ENCODE measurements at regions not wholly inside any gene's neighbourhood (a gene's known extent, or its start where the extent isn't known, plus 50 kb on each side); places are given as distances from the start of the nearest gene placed in this dataset.

DNA sequence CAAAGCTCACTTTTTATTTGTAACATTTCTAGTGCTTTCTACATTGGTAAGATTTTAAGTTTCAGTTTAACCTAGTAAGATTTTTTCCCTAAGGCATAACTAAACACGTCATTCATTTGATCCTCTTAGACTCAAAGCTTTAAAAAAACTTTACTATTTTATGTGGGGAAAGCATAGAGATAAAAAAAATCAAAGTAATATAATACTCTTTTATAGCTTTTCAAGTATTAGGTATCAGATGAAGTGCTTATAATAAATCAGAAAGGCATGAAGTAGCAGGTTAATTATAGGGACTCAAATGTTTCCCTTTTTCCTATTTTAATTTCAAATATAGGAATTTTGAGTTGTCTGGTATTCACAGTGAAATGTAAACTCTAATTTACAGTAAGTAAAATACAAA, 68.0 kb upstream of the POU5F2 start:
- Histone ChIP-seq H4K91ac (replicated peaks; ENCODE audit: insufficient read length, low read length) (no peak overlapping the region), H3K4me1 (replicated peaks in 1 of 4; ENCODE audit: control insufficient read depth in 3 of 4, insufficient read depth in 4 of 4, low read length in 3 of 4) (no peaks in the 10 kb centered on the region), H3K14ac (ENCODE audit: insufficient read length) (no peak overlapping the region), H3K36me3 (ENCODE audit: control insufficient read depth in 2 of 4, insufficient read depth in 4 of 4, low read length in 3 of 4) (no peaks in the 10 kb centered on the region), H2AK5ac (ENCODE audit: low read depth, low read length) (no peak overlapping the region), H3K4me2 (ENCODE audit: insufficient read depth in 1 of 2, low read depth in 2 of 2, low read length in 2 of 2) (no peak overlapping the region), H4K20me1 (replicated peaks in 1 of 2; ENCODE audit: control insufficient read depth in 1 of 2, insufficient read depth in 2 of 2, low read length in 2 of 2) (no peaks in the 10 kb centered on the region), H3K79me2 (ENCODE audit: control insufficient read depth in 1 of 2, insufficient read depth in 2 of 2, low read length in 2 of 2) (no peaks in the 10 kb centered on the region), H3K27me3 (replicated peaks in 1 of 4; ENCODE audit: control insufficient read depth in 3 of 4, extremely low read depth in 1 of 4, insufficient read depth in 3 of 4, low read length in 3 of 4) (no peaks in the 10 kb centered on the region), H4K5ac (ENCODE audit: insufficient read length, low read depth, low read length) (no peak overlapping the region), H3K56ac (replicated peaks; ENCODE audit: insufficient read length, low read depth, low read length) (no peak overlapping the region), H2BK120ac (replicated peaks; ENCODE audit: low read depth, low read length) (no peak overlapping the region), H3K79me1 (ENCODE audit: low read depth, low read length) (no peaks in the 10 kb centered on the region), H2AFZ (ENCODE audit: low read length) (no peak overlapping the region), H3K27ac (ENCODE audit: low read depth, low read length) (no peak overlapping the region), H3K23me2 (ENCODE audit: low read depth, low read length) (no peaks in the 10 kb centered on the region), H3K23ac (ENCODE audit: insufficient read length) (no peak overlapping the region), H3K9me3 (ENCODE audit: insufficient read depth in 2 of 2, low read depth in 1 of 2, low read length in 1 of 2) (no peaks in the 10 kb centered on the region), H2BK12ac (ENCODE audit: low read depth, low read length) (no peak overlapping the region), H3K18ac (ENCODE audit: extremely low read depth, low read length) (no peak overlapping the region), H3K4ac (replicated peaks; ENCODE audit: insufficient read length, low read depth, low read length) (no peak overlapping the region), H2BK20ac (ENCODE audit: low read length) (no peak overlapping the region), H3K4me3 (ENCODE audit: extremely low read depth in 1 of 4, insufficient read depth in 2 of 4, low read depth in 3 of 4, low read length in 4 of 4) (no peak overlapping the region), H4K8ac (ENCODE audit: extremely low read depth, insufficient read depth, low read length) (no peak overlapping the region), H2BK5ac (ENCODE audit: low read depth, low read length) (no peak overlapping the region), H2BK15ac (ENCODE audit: low read length) (no peak overlapping the region), H3K9ac (replicated peaks in 1 of 4; ENCODE audit: extremely low read depth in 1 of 4, low read depth in 3 of 4, low read length in 3 of 4) (no peak overlapping the region)
- FAIRE-seq (no peak), DNase-seq (ENCODE audit: low read depth in 1 of 2, low spot score in 2 of 2) (no peak)
- TF ChIP-seq JUN (IDR thresholded peaks at IDR 0.05; ENCODE audit: low read depth, low read length) (no peak), BRCA1 (IDR thresholded peaks at IDR 0.05; ENCODE audit: low read depth, low read length) (no peak), HDAC6 (IDR thresholded peaks at IDR 0.05; ENCODE audit: low read depth, low read length) (no peak), SP4 (IDR thresholded peaks at IDR 0.05; ENCODE audit: low read length) (no peak), SP1 (IDR thresholded peaks at IDR 0.05; ENCODE audit: low read depth, low read length) (no peak)
- 82% methylated on average over 1 of the region's 1 CpG; no CpG with 5 or more reads in 1 of the 2 experiments for WGBS, 2 experiments (ENCODE audit: extremely low coverage in 1 of 2, insufficient coverage in 1 of 2, insufficient read length in 1 of 2, insufficient replicate concordance in 2 of 2, low coverage in 1 of 2, low lambda C conversion rate in 2 of 2, missing lambda C conversion rate in 1 of 2)
- ChIA-PET CTCF (ENCODE audit: partially characterized antibody) (interaction anchor here (1.0 to 1.4 kb wide), 2 partner anchors 8 to 85 kb away, joined by 4 to 5 read pairs; no protein-coding TSS in a partner anchor), POLR2A (ENCODE audit: partially characterized antibody) (no interaction called here)

Data from H1 (cell line).